ENCODE measurements at regions not wholly inside any gene's neighbourhood (a gene's known extent, or its start where the extent isn't known, plus 50 kb on each side); places are given as distances from the start of the nearest gene placed in this dataset.

DNA sequence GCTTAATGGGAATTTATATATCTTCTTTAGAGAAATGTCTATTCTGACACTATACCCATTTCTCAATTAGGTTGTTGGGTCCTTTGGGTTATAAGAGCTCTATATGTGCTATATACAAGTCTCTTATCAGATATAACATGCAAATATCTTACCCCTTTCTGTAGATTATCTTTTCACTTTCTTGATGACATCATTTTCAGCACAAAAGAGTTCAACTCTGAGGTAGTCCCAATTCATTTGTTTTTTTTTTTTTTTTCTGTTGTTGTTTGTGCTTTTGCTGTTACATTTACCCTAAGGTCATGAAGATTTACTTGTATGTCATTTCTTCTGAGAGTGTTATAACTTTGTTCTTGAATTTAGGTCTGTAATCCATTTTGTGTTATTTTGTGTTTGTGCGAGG is 326.4 kb downstream of the CENPC start:
- Histone ChIP-seq H3K9me3 (no peaks in the 10 kb centered on the region), H3K4me1 (ENCODE audit: control insufficient read depth in 1 of 2, insufficient read depth in 2 of 2, low read depth in 1 of 2, low read length in 1 of 2) (no peaks in the 10 kb centered on the region), H3K9ac (no peak overlapping the region), H3K79me2 (ENCODE audit: insufficient read depth) (no peaks in the 10 kb centered on the region), H3K4me3 (ENCODE audit: low read depth in 2 of 2, low read length in 1 of 2) (no peak overlapping the region), H3K9me2 (no peaks in the 10 kb centered on the region), H4K20me1 (ENCODE audit: insufficient read depth) (no peaks in the 10 kb centered on the region), H3F3A (replicated peaks; ENCODE audit: insufficient read depth) (no peaks in the 10 kb centered on the region), H3K27me3 (ENCODE audit: insufficient read depth) (no peaks in the 10 kb centered on the region), H3K4me2 (no peak overlapping the region), H3K27ac (ENCODE audit: low read depth in 2 of 2, low read length in 1 of 2) (no peak overlapping the region), H2AFZ (ENCODE audit: low read depth) (no peak overlapping the region), H3K36me3 (replicated peaks in 1 of 2; ENCODE audit: control insufficient read depth in 1 of 2, insufficient read depth in 2 of 2, low read length in 1 of 2) (no peaks in the 10 kb centered on the region)
- 5% methylated on average over 1 of the region's 1 CpG for WGBS (ENCODE audit: low lambda C conversion rate)
- POLR2A ChIA-PET: no interaction called here
- CTCF ChIA-PET: interaction anchor here (0.7 kb wide), 1 partner anchor 441 kb away, joined by 3 read pairs; no protein-coding TSS in a partner anchor
- TF ChIP-seq USF2 (IDR thresholded peaks at IDR 0.05; ENCODE audit: borderline replicate concordance, low read depth, low read length) (no peak), EP300 (IDR thresholded peaks at IDR 0.05; ENCODE audit: borderline replicate concordance in 1 of 2, low read depth in 1 of 2, low read length in 1 of 2) (no peak), TCF12 (IDR thresholded peaks at IDR 0.05) (no peak), JUND (IDR thresholded peaks at IDR 0.05) (no peak), TAF1 (IDR thresholded peaks at IDR 0.05; ENCODE audit: borderline replicate concordance, low read depth, low read length) (no peak), ZBTB33 (IDR thresholded peaks at IDR 0.05; ENCODE audit: borderline replicate concordance, low read depth) (no peak), PBX3 (IDR thresholded peaks at IDR 0.05) (no peak), EZH2phosphoT487 (IDR thresholded peaks at IDR 0.05; ENCODE audit: borderline replicate concordance, low read depth) (no peak), NFIC (IDR thresholded peaks at IDR 0.05; ENCODE audit: borderline replicate concordance) (no peak), YY1 (IDR thresholded peaks at IDR 0.05; ENCODE audit: low read depth) (no peak), RFX5 (IDR thresholded peaks at IDR 0.05; ENCODE audit: low read length) (no peak)
- TF ChIP-seq, protein P1, sequence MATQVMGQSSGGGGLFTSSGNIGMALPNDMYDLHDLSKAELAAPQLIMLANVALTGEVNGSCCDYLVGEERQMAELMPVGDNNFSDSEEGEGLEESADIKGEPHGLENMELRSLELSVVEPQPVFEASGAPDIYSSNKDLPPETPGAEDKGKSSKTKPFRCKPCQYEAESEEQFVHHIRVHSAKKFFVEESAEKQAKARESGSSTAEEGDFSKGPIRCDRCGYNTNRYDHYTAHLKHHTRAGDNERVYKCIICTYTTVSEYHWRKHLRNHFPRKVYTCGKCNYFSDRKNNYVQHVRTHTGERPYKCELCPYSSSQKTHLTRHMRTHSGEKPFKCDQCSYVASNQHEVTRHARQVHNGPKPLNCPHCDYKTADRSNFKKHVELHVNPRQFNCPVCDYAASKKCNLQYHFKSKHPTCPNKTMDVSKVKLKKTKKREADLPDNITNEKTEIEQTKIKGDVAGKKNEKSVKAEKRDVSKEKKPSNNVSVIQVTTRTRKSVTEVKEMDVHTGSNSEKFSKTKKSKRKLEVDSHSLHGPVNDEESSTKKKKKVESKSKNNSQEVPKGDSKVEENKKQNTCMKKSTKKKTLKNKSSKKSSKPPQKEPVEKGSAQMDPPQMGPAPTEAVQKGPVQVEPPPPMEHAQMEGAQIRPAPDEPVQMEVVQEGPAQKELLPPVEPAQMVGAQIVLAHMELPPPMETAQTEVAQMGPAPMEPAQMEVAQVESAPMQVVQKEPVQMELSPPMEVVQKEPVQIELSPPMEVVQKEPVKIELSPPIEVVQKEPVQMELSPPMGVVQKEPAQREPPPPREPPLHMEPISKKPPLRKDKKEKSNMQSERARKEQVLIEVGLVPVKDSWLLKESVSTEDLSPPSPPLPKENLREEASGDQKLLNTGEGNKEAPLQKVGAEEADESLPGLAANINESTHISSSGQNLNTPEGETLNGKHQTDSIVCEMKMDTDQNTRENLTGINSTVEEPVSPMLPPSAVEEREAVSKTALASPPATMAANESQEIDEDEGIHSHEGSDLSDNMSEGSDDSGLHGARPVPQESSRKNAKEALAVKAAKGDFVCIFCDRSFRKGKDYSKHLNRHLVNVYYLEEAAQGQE (IDR thresholded peaks at IDR 0.05; ENCODE audit: low read depth, low read length): no peak
- DNase-seq: no peak

Data from SK-N-SH (cell line).